ENCODE measurements at regions not wholly inside any gene's neighbourhood (a gene's known extent, or its start where the extent isn't known, plus 50 kb on each side); places are given as distances from the start of the nearest gene placed in this dataset.

- TF ChIP-seq CTCF (IDR thresholded peaks at IDR 0.05) (no peak), ZFX (IDR thresholded peaks at IDR 0.05; ENCODE audit: borderline replicate concordance) (no peak)
These were observed 69.8 kb upstream of the NEIL3 start for GRCh38 chr4:177239878-177240277.
